GM06990 (cell line): ENCODE measurements at regions not wholly inside any gene's neighbourhood (a gene's known extent, or its start where the extent isn't known, plus 50 kb on each side); places are given as distances from the start of the nearest gene placed in this dataset.

Experiments used
- DNase-seq: peaks from one replicate; pipeline ENCODE4 v3.0.0-alpha.2; 2011; ENCODE audit not compliant: insufficient read length; ENCODE audit errors: extremely low read depth
- H3K27me3 ChIP-seq: replicated peaks from 2 replicates; pipeline ENCODE4 v1.6.0; 2011; ENCODE audit warnings: low read length; ENCODE audit not compliant: control insufficient read depth, insufficient read depth
- H3K36me3 ChIP-seq: 2 replicates; pipeline ENCODE4 v1.5.1; 2011; ENCODE audit warnings: low read length; ENCODE audit not compliant: control insufficient read depth, insufficient read depth
- H3K4me3 ChIP-seq: replicated peaks from 2 replicates; pipeline ENCODE4 v1.5.1; 2011; ENCODE audit warnings: low read depth, mild to moderate bottlenecking, control low read depth, low read length
- CTCF ChIP-seq: IDR thresholded peaks from 2 replicates; pipeline ENCODE4 v1.5.1; 2011; ENCODE audit warnings: low read length, control low read depth, mild to moderate bottlenecking, inconsistent platforms; ENCODE audit not compliant: insufficient read depth, poor library complexity, severe bottlenecking

- DNase-seq = no peak
- no peaks in the 10 kb centered on the region for H3K27me3 ChIP-seq
- H3K36me3 ChIP-seq = no peaks in the 10 kb centered on the region
- no peak for TF ChIP-seq CTCF
- no peak overlapping the region for H3K4me3 ChIP-seq
Observed at GRCh38 chr20:60960500-60960899, 291.6 kb upstream of the CDH4 start.

GRCh38 chr20:60961551-60961950 lies 290.5 kb upstream of the CDH4 start:
- no peak for TF ChIP-seq CTCF
- Histone ChIP-seq H3K36me3 (no peaks in the 10 kb centered on the region), H3K4me3 (no peak overlapping the region), H3K27me3 (no peaks in the 10 kb centered on the region)
- DNase-seq = no peak

GRCh38 chr20:60962367-60963045 lies 289.6 kb upstream of the CDH4 start:
- Histone ChIP-seq H3K4me3 (no peak overlapping the region), H3K36me3 (no peaks in the 10 kb centered on the region), H3K27me3 (no peaks in the 10 kb centered on the region)
- DNase-seq = no peak
- no peak for TF ChIP-seq CTCF

- TF ChIP-seq CTCF = no peak
- H3K27me3 ChIP-seq = no peaks in the 10 kb centered on the region
- no peak for DNase-seq
- H3K36me3 ChIP-seq = no peaks in the 10 kb centered on the region
- no peak overlapping the region for H3K4me3 ChIP-seq
Observed at GRCh38 chr20:60963146-60963545, 288.9 kb upstream of the CDH4 start.

- DNase-seq = no peak
- Histone ChIP-seq H3K4me3 (no peak overlapping the region), H3K36me3 (no peaks in the 10 kb centered on the region), H3K27me3 (no peaks in the 10 kb centered on the region)
- no peak for TF ChIP-seq CTCF
Observed at GRCh38 chr20:60964911-60965310, 287.1 kb upstream of the CDH4 start.

- Histone ChIP-seq H3K27me3 (no peaks in the 10 kb centered on the region), H3K4me3 (no peak overlapping the region), H3K36me3 (no peaks in the 10 kb centered on the region)
- TF ChIP-seq CTCF = no peak
- DNase-seq = no peak
Observed at GRCh38 chr20:60966031-60966430, 286.0 kb upstream of the CDH4 start.
